PC-3 (cell line): ENCODE measurements at regions not wholly inside any gene's neighbourhood (a gene's known extent, or its start where the extent isn't known, plus 50 kb on each side); places are given as distances from the start of the nearest gene placed in this dataset.
A peak's percentile ranks its signal among the peaks of the same experiment; 100 is the strongest.

Experiments used
- ATAC-seq: fragments of 200-7000 bp; cut with Tn5 transposase; 2 replicates; pipeline ENCODE4 v1.9.1; 2020; ENCODE audit warnings: mild to moderate bottlenecking, moderate library complexity
- BruUV-seq: library from RNA; stranded (reverse); fragments of 400-500 nt; replicated peaks from 2 replicates; lab custom pipeline; 2021; lab: Mats Ljungman, UMichigan
- CTCF ChIA-PET: fragments of 300-600 bp; sonication (Branson Sonifier 250); formaldehyde crosslinking; loops from one replicate; lab custom pipeline; 2022; ENCODE audit warnings: antibody characterized with exemption; lab: Charles Lee
- POLR2A ChIA-PET: fragments of 300-600 bp; sonication (Branson Sonifier 250); formaldehyde crosslinking; loops from one replicate; lab custom pipeline; 2022; ENCODE audit warnings: antibody characterized with exemption; ENCODE audit not compliant: unreplicated experiment; lab: Charles Lee
- DNase-seq: peaks from one replicate; pipeline ENCODE4 v3.0.0-alpha.2; 2015
- H2AFZ ChIP-seq: fragments of 300-600 bp; sonication (generic); 2 replicates; pipeline ENCODE4 v1.6.0; 2016; ENCODE audit warnings: antibody characterized with exemption, low read length
- H3F3A ChIP-seq: fragments of 300-600 bp; sonication (generic); one replicate; pipeline ENCODE4 v1.6.0; 2017; ENCODE audit warnings: antibody characterized with exemption, low read length, control low read depth, mild to moderate bottlenecking; ENCODE audit not compliant: unreplicated experiment
- H3K27ac ChIP-seq: fragments of 300-600 bp; sonication (generic); 2 replicates; pipeline ENCODE4 v1.5.1; 2016; ENCODE audit warnings: mild to moderate bottlenecking, low read length
- H3K27me3 ChIP-seq: fragments of 300-600 bp; sonication (generic); 2 replicates; pipeline ENCODE4 v1.6.1; 2016; ENCODE audit warnings: low read length, mixed read lengths
- H3K36me3 ChIP-seq: fragments of 300-600 bp; sonication (generic); 2 replicates; pipeline ENCODE4 v1.6.1; 2016; ENCODE audit warnings: low read depth, mixed run types, low read length, mixed read lengths
- H3K4me1 ChIP-seq: fragments of 300-600 bp; sonication (generic); 2 replicates; pipeline ENCODE4 v1.5.1; 2016; ENCODE audit warnings: low read length; ENCODE audit not compliant: insufficient read depth
- H3K4me2 ChIP-seq: fragments of 300-600 bp; sonication (generic); 2 replicates; pipeline ENCODE4 v1.6.0; 2016; ENCODE audit warnings: low read length
- H3K4me3 ChIP-seq: fragments of 300-600 bp; sonication (generic); 2 replicates; pipeline ENCODE4 v1.5.1; 2016; ENCODE audit warnings: mild to moderate bottlenecking, low read length, mixed read lengths
- H3K79me2 ChIP-seq: fragments of 300-600 bp; sonication (generic); 2 replicates; pipeline ENCODE4 v1.6.1; 2017; ENCODE audit warnings: low read length, mixed read lengths
- H3K9ac ChIP-seq: fragments of 300-600 bp; sonication (generic); 2 replicates; pipeline ENCODE4 v1.6.0; 2016; ENCODE audit warnings: mild to moderate bottlenecking, low read length
- H3K9me2 ChIP-seq: fragments of 300-600 bp; sonication (generic); replicated peaks from 2 replicates; pipeline ENCODE4 v1.6.1; 2016; ENCODE audit warnings: mixed run types, low read length, mixed read lengths
- H3K9me3 ChIP-seq: fragments of 300-600 bp; sonication (generic); 2 replicates; pipeline ENCODE4 v1.6.1; 2016; ENCODE audit warnings: low read length, mixed read lengths
- H4K20me1 ChIP-seq: fragments of 300-600 bp; sonication (generic); 2 replicates; pipeline ENCODE4 v1.6.1; 2016; ENCODE audit warnings: low read length, mixed read lengths
- CTCF ChIP-seq: fragments of 300-600 bp; sonication (generic); conservative IDR thresholded peaks from 2 replicates; pipeline ENCODE4 v1.5.1; 2017; ENCODE audit warnings: antibody characterized with exemption, low read depth, mild to moderate bottlenecking, low read length
- EZH2 ChIP-seq: fragments of 300-600 bp; sonication (generic); IDR thresholded peaks from one replicate; pipeline ENCODE4 v1.6.1; 2017; ENCODE audit warnings: antibody characterized with exemption, mild to moderate bottlenecking, low read length; ENCODE audit not compliant: unreplicated experiment
- EZH2phosphoT487 ChIP-seq: fragments of 300-600 bp; sonication (generic); IDR thresholded peaks from 2 replicates; pipeline ENCODE4 v1.6.1; 2018; ENCODE audit warnings: mild to moderate bottlenecking, antibody characterized with exemption, low read length, borderline replicate concordance
- intact Hi-C: fragments of 100-400 bp; cut with micrococcal nuclease; formaldehyde crosslinking; loops from 2 replicates; pipeline ENCODE4 v1.9.0; 2023

GRCh38 chr5:4555725-4556285 lies 584.3 kb upstream of the ADAMTS16 start:
- Histone ChIP-seq H3K9me2 (no peaks in the 10 kb centered on the region), H3F3A (no peaks in the 10 kb centered on the region), H3K36me3 (no peaks in the 10 kb centered on the region), H3K27ac (no peak overlapping the region), H3K27me3 (no peaks in the 10 kb centered on the region), H3K79me2 (no peaks in the 10 kb centered on the region), H3K9ac (no peak overlapping the region), H3K4me2 (no peak overlapping the region), H3K4me1 (no peaks in the 10 kb centered on the region), H3K9me3 (peaks cover 8% of the 10 kb centered on the region; the same call in 1 of the 2 replicates), H3K4me3 (no peak overlapping the region), H2AFZ (no peak overlapping the region), H4K20me1 (no peaks in the 10 kb centered on the region)
- ChIA-PET CTCF (no interaction called here), POLR2A (no interaction called here)
- no TSS peak for BruUV-seq
- ATAC-seq (no peak), DNase-seq (no peak)
- intact Hi-C loops: no loop called here
- no peak for TF ChIP-seq EZH2phosphoT487
- no peak for TF ChIP-seq CTCF
- no peak for TF ChIP-seq EZH2

- Histone ChIP-seq H3K36me3 (no peaks in the 10 kb centered on the region), H3K27me3 (no peaks in the 10 kb centered on the region), H4K20me1 (no peaks in the 10 kb centered on the region), H3K4me3 (no peak overlapping the region), H3F3A (no peaks in the 10 kb centered on the region), H3K9me3 (peaks cover 20% of the 10 kb centered on the region), H2AFZ (no peak overlapping the region), H3K27ac (no peak overlapping the region), H3K9ac (no peak overlapping the region), H3K4me1 (no peaks in the 10 kb centered on the region), H3K9me2 (no peaks in the 10 kb centered on the region), H3K4me2 (no peak overlapping the region), H3K79me2 (no peaks in the 10 kb centered on the region)
- POLR2A ChIA-PET: no interaction called here
- no peak for DNase-seq
- no peak for ATAC-seq
- TF ChIP-seq EZH2 (no peak), EZH2phosphoT487 (no peak), CTCF (no peak)
- intact Hi-C loops: no loop called here
- BruUV-seq: no TSS peak
- CTCF ChIA-PET: no interaction called here
Observed at GRCh38 chr5:4561403-4561802, 578.7 kb upstream of the ADAMTS16 start.

GRCh38 chr5:4563400-4563799 lies 576.7 kb upstream of the ADAMTS16 start:
- no peak overlapping the region for H3K4me2 ChIP-seq
- no peak overlapping the region for H3K9ac ChIP-seq
- H3K4me3 ChIP-seq: no peak overlapping the region
- ChIA-PET POLR2A (no interaction called here), CTCF (no interaction called here)
- ATAC-seq (no peak), DNase-seq (peak; percentile 26)
- no peaks in the 10 kb centered on the region for H3K9me2 ChIP-seq
- H3K27me3 ChIP-seq: no peaks in the 10 kb centered on the region
- TF ChIP-seq CTCF (peak; percentile 46), EZH2 (no peak)
- no peak overlapping the region for H3K27ac ChIP-seq
- no peaks in the 10 kb centered on the region for H3K79me2 ChIP-seq
- H3K36me3 ChIP-seq: no peaks in the 10 kb centered on the region
- H3K4me1 ChIP-seq: no peaks in the 10 kb centered on the region
- BruUV-seq: no TSS peak
- intact Hi-C loops: no loop called here
- no peak overlapping the region for H2AFZ ChIP-seq
- H3K9me3 ChIP-seq: peaks cover 21% of the 10 kb centered on the region
- H4K20me1 ChIP-seq: no peaks in the 10 kb centered on the region
- H3F3A ChIP-seq: no peaks in the 10 kb centered on the region
